ENCODE measurements at regions not wholly inside any gene's neighbourhood (a gene's known extent, or its start where the extent isn't known, plus 50 kb on each side); places are given as distances from the start of the nearest gene placed in this dataset.
"Not testable (repeated sequence)": the region's sequence is repeated elsewhere in the genome, so short reads cannot be mapped to it uniquely, and the experiment has no call there.

DNA sequence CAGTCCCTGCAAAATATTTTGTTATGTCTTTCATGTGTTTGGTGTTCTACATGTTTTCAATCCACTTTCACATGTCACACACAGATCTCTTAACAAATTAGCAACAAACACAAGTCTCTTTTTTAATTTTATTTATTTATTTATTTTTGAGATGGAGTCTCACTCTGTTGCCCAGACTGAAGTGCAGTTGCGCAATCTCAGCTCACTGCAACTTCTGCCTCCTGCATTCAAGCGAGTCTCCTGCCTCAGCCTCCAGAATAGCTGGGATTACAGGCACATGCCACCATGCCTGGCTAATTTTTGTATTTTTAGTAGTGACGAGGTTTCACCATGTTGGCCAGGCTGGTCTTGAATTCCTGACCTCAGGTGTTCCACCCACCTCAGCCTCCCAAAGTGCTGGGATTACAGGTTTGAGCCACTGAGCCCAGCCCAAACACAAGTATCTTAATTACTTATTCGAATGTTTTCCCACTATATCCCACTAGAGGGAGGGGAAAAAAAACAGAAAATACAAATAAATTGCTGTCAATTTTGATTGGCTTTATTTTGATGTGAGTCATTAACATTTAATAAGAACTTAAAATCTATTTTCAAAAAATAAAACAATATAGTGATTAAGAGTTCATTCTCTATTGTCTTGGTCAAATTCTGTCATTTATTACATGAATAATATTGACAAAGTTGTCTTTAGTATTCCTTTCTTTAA lies 1641.0 kb upstream of the CELF4 start:
- not testable (repeated sequence) for TF ChIP-seq EP300, POLR2A (IDR thresholded peaks at IDR 0.05)
- TF ChIP-seq, protein P1, sequence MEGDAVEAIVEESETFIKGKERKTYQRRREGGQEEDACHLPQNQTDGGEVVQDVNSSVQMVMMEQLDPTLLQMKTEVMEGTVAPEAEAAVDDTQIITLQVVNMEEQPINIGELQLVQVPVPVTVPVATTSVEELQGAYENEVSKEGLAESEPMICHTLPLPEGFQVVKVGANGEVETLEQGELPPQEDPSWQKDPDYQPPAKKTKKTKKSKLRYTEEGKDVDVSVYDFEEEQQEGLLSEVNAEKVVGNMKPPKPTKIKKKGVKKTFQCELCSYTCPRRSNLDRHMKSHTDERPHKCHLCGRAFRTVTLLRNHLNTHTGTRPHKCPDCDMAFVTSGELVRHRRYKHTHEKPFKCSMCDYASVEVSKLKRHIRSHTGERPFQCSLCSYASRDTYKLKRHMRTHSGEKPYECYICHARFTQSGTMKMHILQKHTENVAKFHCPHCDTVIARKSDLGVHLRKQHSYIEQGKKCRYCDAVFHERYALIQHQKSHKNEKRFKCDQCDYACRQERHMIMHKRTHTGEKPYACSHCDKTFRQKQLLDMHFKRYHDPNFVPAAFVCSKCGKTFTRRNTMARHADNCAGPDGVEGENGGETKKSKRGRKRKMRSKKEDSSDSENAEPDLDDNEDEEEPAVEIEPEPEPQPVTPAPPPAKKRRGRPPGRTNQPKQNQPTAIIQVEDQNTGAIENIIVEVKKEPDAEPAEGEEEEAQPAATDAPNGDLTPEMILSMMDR (IDR thresholded peaks at IDR 0.05): not testable (repeated sequence)
